HG02798 (cell line): ENCODE measurements at regions not wholly inside any gene's neighbourhood (a gene's known extent, or its start where the extent isn't known, plus 50 kb on each side); places are given as distances from the start of the nearest gene placed in this dataset.

Experiments used
- ATAC-seq: cut with Tn5 transposase; IDR thresholded peaks from one replicate; pipeline ENCODE4 v1.9.1; 2021; ENCODE audit warnings: mild to moderate bottlenecking; ENCODE audit not compliant: unreplicated experiment, poor library complexity

DNA sequence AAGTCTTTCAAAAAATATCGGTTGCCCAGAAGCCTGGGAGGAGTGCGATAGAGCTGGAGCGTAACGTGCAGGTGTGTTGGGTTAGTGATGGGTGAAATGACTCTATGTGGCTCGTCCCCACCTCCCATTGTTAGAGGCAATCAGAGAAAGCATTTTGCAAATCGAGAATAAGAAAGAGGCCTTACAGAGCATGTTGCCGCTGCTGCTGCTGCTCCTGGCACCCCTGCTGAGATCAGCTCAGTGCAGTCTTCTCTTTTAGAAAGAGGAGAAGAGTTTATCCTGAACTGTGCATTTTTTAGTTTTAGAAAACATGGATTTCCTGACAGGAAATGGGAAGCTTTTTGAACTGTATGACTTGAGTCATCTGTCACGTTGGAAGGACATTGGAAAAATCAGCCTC is 774.5 kb upstream of the RBFOX1 start:
- no peak for ATAC-seq

DNA sequence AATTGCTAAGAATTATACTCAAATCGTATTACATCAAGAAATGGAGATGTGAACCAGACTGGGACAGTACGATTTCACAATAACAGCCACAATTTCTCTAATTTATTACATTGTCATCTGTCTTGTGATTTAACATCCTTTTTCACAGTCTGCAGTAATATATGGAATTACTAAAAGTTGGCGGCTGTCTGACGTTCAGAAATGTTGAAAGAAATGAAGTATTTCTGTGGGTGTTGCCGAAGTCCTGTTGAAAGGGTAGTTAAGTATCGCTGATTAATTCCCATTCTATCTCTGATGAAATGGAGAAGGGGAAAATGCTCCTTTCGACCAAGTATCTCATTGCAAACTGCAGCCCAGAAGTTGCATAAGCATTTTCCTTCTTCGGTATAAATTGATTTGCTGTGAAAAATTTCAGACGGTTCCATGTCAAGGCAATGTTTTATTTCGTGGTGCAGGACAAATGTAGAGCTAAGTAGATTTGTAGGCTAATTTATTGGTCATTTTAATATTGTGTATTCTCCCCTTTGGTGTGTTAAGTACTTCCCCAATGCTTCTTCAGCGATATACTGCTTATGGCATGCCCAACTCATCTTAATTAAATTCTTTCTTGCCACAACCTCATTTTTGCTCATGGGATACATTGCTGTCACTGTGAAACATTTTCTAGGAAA is 775.2 kb upstream of the RBFOX1 start:
- ATAC-seq = no peak

DNA sequence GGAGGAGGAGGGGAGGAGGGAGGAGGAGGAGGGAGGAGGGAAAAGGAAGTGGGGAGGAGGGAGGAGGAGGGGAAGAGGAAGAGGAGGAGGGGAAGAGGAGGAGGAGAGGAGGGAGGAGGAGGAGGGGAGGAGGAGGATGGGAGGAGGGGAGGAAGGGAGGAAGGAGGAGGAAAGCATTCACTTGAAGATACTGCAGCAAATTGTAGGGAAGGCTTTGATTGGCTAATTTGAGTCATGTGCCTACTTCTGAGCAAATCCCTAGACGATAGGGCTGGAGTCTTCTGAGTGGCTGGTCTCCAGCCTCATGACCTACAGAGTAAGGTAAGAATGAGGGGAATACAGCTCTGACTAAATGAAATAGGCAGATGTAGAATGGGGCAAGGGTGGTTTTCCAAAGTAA is 783.2 kb upstream of the RBFOX1 start:
- no peak for ATAC-seq

DNA sequence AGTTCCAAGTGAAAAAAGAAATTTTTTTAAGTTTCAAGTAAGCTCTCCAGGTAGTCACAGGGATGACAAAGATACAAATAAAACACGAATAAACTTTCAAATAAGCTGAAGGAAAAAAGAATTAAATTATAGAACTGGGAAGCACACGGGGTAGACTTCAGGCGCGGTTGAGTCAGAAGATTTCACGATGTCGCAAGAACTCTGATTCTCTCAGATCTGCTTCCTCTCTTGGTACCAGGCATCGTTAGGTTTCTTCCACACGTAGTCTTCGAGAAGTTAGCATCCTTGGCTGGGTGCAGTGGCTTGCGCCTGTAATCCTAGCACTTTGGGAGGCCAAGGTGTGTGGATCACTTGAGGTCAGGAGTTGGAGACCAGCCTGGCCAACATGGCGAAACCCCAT is 784.1 kb upstream of the RBFOX1 start:
- ATAC-seq = no peak

DNA sequence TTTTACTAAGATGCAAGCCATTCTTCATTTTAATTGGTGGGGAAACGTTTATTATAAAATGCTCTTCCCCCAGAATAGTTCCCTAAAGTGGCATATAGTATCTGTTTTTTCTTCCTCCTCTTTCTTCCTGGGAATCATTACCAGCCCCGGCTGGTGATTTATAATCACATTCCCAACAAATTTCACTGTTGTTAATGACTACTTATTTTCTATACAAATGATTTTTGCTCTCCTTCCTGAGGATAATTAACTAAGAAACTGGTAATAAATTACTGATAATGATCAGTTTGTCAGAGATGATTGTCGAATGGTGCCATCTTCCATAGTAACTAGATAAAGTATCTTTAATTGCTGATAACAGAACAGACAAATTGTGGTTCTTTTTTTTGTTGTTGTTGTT is 785.5 kb upstream of the RBFOX1 start:
- ATAC-seq = no peak

DNA sequence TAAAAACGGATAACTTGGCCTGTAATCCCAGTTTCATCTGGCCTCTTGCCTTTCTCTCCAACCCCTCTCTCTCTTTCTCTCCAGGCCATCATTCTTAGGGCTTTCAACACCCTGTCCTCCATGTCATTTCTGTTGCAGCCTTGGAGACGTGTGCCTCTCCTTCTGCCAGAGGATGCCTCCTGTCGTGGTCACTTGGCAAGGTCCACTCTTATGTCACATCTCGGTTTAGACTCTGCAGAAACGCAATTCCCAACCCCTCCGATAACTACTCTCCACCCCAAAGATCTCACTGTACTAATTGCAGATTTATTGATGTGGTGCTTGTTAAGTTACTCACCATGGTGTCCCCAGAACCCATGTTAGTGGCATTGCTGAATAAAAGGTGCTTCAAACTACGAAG is 787.3 kb upstream of the RBFOX1 start:
- ATAC-seq = no peak

DNA sequence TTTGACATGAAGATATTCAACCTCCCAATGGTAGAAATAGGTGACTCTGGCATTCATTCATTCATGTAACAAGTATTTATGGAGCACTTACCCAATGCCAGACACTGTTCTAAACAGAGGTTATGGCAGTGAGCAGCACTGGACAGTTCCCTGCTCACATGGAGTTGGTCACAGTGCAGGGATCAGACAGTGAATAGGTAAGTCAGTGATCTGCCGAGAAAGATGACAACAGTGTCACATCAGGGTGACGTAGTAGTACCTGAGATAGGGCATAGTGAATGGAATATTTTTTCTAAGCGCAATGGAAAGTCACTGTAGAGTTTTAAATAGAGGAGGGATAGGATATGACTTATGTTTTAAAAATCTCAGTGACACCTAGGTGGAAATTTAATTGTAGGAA is 791.4 kb upstream of the RBFOX1 start:
- ATAC-seq = no peak

DNA sequence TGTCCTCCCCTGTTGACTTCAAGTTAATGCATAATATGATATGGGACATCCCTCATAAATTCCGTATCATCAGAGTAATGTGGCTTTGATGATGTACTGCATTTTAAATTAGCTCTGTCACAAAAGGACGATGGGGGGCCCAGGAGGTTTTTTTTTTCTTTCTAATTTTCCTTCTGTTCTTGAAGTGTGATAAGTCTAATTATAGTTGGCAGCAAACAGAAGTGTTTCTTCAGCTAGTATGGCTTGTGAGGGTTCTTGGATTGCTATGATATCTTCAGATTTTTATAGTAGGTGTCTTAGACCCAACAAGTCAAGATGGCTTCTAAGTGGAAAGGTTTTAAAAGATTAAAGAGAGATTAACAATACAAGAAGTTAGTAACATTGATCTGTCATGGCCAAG is 796.2 kb upstream of the RBFOX1 start:
- no peak for ATAC-seq

DNA sequence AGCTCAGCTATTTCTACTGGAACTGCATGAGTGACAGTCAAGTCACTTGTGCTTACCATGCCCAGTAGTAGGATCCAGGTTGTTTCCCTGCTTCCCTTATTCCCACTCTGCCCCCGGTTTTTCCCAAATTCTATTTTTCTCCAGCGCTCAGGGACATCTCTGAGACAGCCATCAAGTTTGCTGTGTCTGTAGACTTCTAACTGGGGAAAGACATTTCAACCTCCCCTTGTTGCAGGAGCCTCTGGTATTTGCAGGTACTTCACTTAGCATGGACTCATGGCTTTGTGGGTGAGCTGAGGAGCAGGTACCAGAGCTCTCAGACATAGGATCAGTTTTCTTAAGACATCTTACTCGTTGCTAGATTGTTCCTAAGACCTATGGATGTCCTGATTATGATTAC is 801.6 kb upstream of the RBFOX1 start:
- ATAC-seq = no peak

DNA sequence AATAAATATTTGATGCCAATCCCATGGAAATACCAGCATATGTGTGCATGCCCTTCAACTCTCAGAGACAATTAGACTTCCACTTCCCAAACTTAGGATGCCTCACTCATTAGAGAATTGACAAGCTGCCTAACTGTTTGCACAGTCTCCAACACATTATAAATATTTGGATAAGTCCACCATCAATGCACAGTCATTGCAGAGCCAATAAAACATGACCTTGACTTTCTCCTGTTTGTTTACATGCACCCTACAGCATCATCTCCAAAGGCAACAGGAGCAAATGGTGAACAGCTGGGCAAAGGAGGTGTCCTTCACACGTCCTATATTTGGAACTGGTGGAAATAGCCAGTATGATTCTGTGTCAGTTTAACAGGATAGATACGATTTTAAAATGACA is 804.4 kb upstream of the RBFOX1 start:
- ATAC-seq = no peak

DNA sequence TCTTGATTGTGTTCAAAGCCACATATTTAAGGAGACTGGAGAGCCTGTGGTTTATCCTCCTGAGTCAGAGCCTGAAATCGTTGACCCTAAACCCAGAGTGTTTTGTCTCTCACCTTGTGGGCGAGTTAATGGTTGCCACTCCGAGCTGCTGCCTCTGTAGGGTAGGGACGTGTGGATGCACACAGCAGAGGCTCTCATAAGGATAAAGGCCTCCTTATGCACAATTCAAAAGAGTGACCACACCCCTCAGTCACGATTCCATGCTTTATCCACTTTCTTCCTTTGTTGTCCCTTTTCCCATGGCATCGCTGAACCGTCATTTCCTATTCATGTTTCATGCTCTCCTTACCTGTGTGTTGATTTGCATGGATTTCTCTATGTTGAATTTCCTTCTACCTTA is 805.0 kb upstream of the RBFOX1 start:
- no peak for ATAC-seq

DNA sequence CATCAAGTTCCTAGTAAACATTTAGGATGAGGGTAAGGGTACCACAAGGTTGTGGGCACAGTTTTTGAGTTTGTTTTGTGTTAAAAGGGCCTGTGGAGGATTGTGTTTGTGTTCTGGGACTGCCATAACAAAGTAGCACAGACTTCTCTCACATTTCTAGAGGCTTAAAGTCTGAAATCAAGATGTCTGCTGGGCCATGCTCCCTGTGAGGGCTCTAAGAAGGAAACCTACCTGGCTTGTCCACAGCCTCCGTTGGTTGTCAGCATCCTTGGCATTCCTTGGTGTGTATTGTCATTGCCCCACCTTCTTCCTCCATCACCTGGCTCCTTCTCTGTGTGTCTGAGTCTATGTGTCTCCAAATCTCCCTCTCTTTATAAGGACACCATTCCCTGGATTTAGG is 808.1 kb upstream of the RBFOX1 start:
- ATAC-seq = no peak

DNA sequence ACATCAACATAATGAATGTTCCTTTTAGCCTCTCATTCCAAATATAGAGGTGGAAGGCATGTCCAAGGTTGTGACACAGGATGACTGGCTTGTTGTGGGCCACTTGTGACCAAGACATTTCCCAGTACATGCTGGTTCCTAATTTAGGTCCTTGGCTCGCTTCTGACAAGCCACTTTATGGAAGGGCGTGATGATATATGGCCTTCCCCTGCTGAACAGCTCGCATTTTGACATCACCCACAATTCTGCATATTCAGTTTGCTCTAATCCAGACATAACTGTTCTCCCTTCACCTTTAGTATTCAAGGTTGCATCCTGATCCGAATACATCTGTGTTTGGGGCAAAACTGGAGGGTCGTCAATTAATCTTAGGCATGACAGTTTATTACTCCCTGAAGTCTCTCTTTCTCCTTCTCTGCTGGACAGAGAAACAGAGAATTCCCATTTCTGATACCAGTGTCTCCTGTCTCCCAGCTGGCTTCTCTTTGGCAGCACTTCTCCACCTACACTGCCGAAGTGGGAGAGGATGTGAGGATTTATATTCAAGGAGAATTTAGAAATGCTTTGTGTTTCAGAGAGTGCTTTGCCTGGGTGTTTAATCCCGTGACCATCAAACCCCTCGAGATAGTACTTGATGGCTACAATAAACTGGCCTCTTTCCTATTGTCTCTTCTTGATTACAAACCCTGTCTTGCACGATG is 815.5 kb upstream of the RBFOX1 start:
- no peak for ATAC-seq

DNA sequence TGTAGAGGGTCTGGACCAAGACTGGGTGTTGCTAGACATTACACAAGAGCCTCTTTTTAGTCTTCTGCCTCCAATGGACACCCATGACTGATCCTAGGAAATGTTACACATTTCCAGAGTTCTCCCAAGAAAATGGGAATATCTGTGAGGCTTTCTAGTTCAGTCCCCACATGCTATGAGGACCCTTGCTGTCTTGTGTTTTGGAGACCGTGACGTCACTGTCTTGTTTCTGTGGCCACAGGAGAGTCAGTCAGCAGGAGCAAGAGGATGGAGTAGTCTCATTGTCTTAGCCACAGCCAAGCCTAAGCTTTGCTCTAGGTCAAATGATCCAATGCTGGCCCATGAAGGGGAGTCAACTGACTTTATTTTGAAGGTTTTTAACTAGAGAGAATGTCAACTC is 820.1 kb upstream of the RBFOX1 start:
- no peak for ATAC-seq

DNA sequence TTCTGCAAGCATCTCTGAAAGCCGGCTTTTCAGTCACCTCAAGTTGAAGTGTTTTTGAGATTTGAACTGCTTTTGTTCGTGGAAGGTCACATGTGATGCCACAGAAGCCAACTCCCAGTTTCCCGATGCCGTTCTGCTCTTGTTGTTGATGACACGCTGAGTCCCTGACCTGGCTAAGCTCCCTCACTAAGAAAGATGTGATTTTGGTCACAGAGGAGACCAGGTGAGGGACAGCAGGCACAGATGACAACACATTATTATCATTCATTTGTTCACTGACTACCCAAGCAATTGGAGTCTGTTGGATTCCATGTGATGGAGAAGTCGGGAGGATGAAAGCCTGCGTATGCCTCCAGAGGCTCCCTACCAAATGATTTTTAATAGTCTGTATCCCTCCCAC is 822.4 kb upstream of the RBFOX1 start:
- ATAC-seq = no peak

DNA sequence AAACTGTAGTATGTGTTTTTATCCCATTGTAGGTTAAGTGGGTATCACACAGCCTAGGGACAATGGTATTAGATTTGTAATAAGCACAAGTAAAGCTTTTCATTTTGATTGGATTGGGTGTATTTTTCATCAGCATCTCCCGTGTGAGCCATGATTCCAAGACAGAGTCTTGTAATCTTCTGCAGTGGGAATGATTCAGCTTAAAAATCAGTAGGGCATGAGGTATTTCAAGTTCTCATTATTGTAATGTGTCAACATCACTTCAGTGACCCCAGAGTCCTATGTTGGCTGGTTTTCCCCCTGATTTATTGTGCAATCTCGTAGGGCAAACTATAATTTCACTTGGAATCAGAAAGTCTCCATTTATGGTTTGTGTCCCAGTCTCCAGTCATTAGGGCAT is 833.2 kb upstream of the RBFOX1 start:
- no peak for ATAC-seq

DNA sequence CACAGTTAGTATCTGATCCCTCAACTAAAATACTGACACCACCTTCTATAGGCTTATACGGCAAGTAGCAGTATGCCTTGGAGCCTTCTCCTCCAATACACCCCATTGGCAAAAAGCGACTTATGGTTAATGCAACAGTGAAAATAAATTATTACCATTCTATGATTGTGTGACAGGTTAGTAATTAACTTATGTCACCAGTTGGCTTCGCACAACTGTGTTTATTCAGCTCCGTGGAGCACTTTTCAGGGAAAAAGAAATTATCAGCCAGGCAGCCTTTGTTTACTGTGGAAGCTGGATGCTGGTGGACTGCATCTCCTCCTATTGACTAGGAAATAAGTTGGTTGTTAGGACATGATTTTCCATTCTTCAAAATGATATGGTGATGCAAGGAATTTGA is 833.8 kb upstream of the RBFOX1 start:
- no peak for ATAC-seq

DNA sequence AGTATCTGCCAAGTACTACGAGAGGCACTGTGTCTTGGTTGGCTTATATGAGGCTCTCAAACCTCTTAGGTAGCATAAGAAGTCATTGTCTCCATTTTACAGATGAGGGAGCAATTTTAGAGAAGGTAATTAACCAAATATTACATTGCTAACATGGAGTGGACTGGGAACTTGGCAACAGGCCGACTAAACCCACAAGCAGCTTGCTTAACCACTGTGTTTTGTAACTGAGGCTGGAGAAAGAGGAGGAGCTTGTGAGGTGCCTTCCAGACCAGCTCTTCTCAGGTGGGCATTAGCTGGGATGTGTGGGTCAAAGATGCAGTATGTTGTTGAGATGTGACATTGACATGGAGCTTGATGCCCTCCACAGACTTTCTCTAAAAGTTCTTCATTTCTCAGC is 835.6 kb upstream of the RBFOX1 start:
- ATAC-seq = no peak

DNA sequence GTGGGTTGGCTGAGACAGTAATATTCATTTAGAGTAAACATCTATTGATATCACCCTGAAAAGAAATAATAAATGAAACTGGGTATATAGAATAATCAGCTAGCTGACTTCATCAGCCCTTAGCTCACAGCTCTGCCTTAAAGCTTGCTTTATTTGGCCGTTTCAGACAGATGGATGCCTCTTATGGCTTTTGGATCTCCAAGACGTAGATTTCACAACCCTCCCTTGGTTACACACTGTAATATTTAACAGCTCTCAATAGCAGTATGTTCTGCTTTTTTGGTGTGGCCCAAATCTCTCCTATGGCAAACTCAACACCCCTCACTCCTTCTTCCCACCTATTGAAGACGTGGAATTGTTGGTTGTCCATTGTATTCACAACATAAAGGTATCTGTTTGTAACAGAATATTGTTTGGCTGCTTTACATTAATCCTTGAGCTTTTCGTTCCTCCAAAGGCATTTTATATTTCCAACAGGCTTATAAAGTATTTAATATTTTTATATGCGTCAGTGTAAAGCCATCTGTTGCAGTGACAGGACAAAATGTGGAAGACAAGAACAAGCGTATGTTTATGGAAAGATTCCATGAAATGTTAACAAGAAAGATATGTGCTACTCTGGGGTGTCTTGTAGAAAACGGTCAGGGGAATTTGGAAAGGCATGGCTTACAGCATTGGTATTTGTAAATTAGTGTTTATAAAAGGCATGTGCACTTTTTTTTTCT is 837.0 kb upstream of the RBFOX1 start:
- no peak for ATAC-seq

DNA sequence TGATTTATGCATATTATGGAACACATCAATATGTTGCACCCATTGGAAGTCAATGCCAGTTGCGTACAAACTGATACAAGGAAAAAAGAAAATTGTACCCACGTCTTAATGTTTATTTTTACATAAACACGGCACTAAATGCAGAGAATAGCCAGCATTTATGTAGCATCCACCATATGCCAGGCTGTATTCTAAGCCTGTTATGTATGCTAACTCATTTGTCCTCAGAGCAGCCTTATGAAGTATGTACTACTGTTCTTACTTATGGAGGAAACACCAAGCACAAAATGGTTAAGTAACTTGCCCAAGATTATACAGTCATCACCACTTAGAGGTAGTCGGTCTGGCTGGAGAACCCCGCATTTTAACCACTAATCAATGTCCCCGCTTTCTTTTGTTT is 837.9 kb upstream of the RBFOX1 start:
- ATAC-seq = no peak

DNA sequence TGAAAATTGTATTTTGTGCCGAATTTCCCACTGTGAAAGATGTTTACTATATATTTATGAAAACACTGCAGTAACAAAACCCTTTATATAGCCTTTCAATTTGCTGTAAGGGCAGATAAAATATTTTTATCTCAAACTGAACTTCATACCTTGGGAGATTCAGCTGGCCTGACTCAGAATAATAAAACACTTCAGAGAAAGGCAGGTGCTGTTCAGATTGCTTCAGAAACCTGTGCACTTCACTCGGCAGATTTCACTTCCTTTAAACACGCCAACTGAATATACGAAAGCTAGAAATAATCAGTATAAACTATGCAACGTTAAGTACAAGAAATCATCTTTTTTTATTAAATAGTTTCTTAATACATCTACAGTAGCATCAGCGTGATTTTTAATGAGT is 839.1 kb upstream of the RBFOX1 start:
- no peak for ATAC-seq

DNA sequence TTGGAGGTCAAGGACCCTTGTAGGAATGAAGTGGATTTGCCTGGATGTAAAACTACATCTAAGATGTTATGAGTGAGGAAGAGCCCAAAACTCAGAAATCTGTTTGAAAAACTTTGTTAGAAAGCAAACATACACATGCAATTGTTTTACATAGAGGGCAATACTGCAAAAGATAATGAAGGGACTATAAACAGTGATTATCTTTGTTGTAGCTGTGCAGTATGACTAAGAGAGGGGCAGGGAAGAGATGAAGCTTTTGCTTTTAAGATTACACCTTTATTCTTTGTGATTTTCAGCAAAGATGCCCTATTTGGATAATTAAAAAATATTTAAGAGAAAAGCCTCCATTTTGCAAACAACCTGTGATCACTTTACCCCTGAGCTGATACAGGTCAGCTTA is 839.9 kb upstream of the RBFOX1 start:
- ATAC-seq = no peak
